Keratinocyte (primary cell): ENCODE measurements at regions not wholly inside any gene's neighbourhood (a gene's known extent, or its start where the extent isn't known, plus 50 kb on each side); places are given as distances from the start of the nearest gene placed in this dataset.

Experiments
- DNase-seq: peaks from one replicate; pipeline ENCODE4 v3.0.0-alpha.2; 2011; ENCODE audit warnings: low read depth, missing footprints, low spot score
- FAIRE-seq: peaks from 2 replicates; lab custom pipeline; 2011; peaks lifted over from hg19 to GRCh38; lab: Jason Lieb, UNC
- H2AFZ ChIP-seq: 2 replicates; pipeline ENCODE4 v1.6.0; 2012; ENCODE audit warnings: low read length, control low read depth, inconsistent platforms; ENCODE audit not compliant: control insufficient read depth
- H3K27ac ChIP-seq: 2 replicates; pipeline ENCODE4 v1.5.1; 2011; ENCODE audit warnings: low read length; ENCODE audit not compliant: control insufficient read depth, insufficient read depth
- H3K27me3 ChIP-seq: 3 replicates; pipeline ENCODE4 v1.6.0; 2011; ENCODE audit warnings: low read length; ENCODE audit not compliant: control insufficient read depth, insufficient read depth; ENCODE audit errors: extremely low read depth
- H3K36me3 ChIP-seq, 2 experiments: 2 replicates in 1 of 2; 3 replicates in 1 of 2; pipeline ENCODE4 v1.5.1; 2011; ENCODE audit warnings: low read length in 2 of 2, mild to moderate bottlenecking in 1 of 2; ENCODE audit not compliant: control insufficient read depth in 2 of 2, insufficient read depth in 2 of 2; ENCODE audit errors: extremely low read depth in 1 of 2
- H3K4me1 ChIP-seq: 3 replicates; pipeline ENCODE4 v1.5.1; 2011; ENCODE audit warnings: low read length; ENCODE audit not compliant: control insufficient read depth, insufficient read depth; ENCODE audit errors: extremely low read depth
- H3K4me2 ChIP-seq: 3 replicates; pipeline ENCODE4 v1.6.0; 2011; ENCODE audit warnings: low read depth, low read length; ENCODE audit not compliant: control insufficient read depth, insufficient read depth; ENCODE audit errors: extremely low read depth
- H3K4me3 ChIP-seq, 3 experiments: fragments of 200-600 bp in 1 of 3; sonication (generic) in 1 of 3; 2 replicates in 2 of 3; 3 replicates in 1 of 3; pipeline ENCODE4 v1.5.1; 2011 to 2016; ENCODE audit warnings: low read length in 3 of 3, mild to moderate bottlenecking in 3 of 3, control low read depth in 2 of 3, inconsistent platforms in 1 of 3, low read depth in 1 of 3, mixed read lengths in 1 of 3, mixed run types in 1 of 3, moderate library complexity in 1 of 3; ENCODE audit not compliant: control insufficient read depth in 2 of 3, insufficient read depth in 2 of 3; ENCODE audit errors: extremely low read depth in 1 of 3
- H3K79me2 ChIP-seq: 2 replicates; pipeline ENCODE4 v1.6.0; 2012; ENCODE audit warnings: low read length; ENCODE audit not compliant: control insufficient read depth, insufficient read depth
- H3K9ac ChIP-seq: 3 replicates; pipeline ENCODE4 v1.6.0; 2011; ENCODE audit warnings: low read length; ENCODE audit not compliant: control insufficient read depth, insufficient read depth; ENCODE audit errors: extremely low read depth
- H3K9me1 ChIP-seq: 3 replicates; pipeline ENCODE4 v1.6.0; 2011; ENCODE audit warnings: low read length; ENCODE audit not compliant: control insufficient read depth, insufficient read depth; ENCODE audit errors: extremely low read depth
- H3K9me3 ChIP-seq: 2 replicates; pipeline ENCODE4 v1.5.1; 2012; ENCODE audit warnings: low read depth, low read length; ENCODE audit not compliant: control insufficient read depth
- H4K20me1 ChIP-seq: 3 replicates; pipeline ENCODE4 v1.6.0; 2011; ENCODE audit warnings: low read length; ENCODE audit not compliant: control insufficient read depth, insufficient read depth; ENCODE audit errors: extremely low read depth
- EZH2 ChIP-seq: IDR thresholded peaks from one replicate; pipeline ENCODE4 v1.6.1; 2012; ENCODE audit warnings: inconsistent platforms, mild to moderate bottlenecking, low read length, moderate library complexity
- dilution Hi-C: fragments of 300-500 bp; cut with MboI; formaldehyde crosslinking; loops from one replicate; pipeline ENCODE4 v1.7.0; 2020; ENCODE audit warnings: low sequenced_read_pairs; ENCODE audit not compliant: extremely low pct_ligation_motif_present
- TF ChIP-seq, protein P1 (sequence below), 3 experiments: IDR thresholded peaks in 1 of 3; conservative IDR thresholded peaks in 1 of 3; optimal IDR thresholded peaks in 1 of 3; 2 replicates in 2 of 3; 3 replicates in 1 of 3; pipeline versions ENCODE3 to v1.5.1; 2011; ENCODE audit warnings: low read length in 3 of 3, mild to moderate bottlenecking in 3 of 3, moderate library complexity in 2 of 3, control low read depth in 1 of 3, inconsistent platforms in 1 of 3; ENCODE audit not compliant: insufficient read depth in 2 of 3; ENCODE audit errors: extremely low read depth in 1 of 3

DNA sequence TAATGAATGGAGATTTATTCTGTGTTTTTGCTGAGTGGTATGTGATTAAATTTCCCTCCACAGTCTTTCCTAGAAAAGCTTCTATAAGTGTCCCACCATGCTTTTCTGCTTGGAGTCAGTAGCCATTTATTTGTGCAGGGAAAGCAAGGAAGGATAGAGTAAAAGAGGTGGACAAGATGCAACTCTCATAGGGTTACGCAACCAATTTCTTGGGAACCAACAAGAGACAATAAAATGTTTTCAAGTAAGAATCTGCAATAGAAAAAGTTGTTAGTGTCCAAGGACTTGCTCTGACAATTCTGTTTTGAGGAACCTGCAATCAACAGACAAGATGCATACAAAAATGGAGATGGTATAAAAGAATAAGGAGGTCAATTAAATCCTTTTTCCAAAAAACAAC lies 153.8 kb upstream of the MITF start:
- Histone ChIP-seq H3K4me1 (no peaks in the 10 kb centered on the region), H3K9ac (no peak overlapping the region), H3K27ac (no peak overlapping the region), H4K20me1 (no peaks in the 10 kb centered on the region), H3K27me3 (no peaks in the 10 kb centered on the region), H3K4me2 (no peak overlapping the region), H3K9me3 (no peaks in the 10 kb centered on the region), H3K4me3 (no peak overlapping the region), H3K79me2 (no peaks in the 10 kb centered on the region), H3K36me3 (no peaks in the 10 kb centered on the region), H3K9me1 (no peaks in the 10 kb centered on the region), H2AFZ (no peak overlapping the region)
- FAIRE-seq (no peak), DNase-seq (no peak)
- dilution Hi-C loops = no loop called here
- TF ChIP-seq, protein P1, sequence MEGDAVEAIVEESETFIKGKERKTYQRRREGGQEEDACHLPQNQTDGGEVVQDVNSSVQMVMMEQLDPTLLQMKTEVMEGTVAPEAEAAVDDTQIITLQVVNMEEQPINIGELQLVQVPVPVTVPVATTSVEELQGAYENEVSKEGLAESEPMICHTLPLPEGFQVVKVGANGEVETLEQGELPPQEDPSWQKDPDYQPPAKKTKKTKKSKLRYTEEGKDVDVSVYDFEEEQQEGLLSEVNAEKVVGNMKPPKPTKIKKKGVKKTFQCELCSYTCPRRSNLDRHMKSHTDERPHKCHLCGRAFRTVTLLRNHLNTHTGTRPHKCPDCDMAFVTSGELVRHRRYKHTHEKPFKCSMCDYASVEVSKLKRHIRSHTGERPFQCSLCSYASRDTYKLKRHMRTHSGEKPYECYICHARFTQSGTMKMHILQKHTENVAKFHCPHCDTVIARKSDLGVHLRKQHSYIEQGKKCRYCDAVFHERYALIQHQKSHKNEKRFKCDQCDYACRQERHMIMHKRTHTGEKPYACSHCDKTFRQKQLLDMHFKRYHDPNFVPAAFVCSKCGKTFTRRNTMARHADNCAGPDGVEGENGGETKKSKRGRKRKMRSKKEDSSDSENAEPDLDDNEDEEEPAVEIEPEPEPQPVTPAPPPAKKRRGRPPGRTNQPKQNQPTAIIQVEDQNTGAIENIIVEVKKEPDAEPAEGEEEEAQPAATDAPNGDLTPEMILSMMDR (optimal IDR thresholded peaks at IDR 0.05 in 1 of 3, IDR thresholded peaks at IDR 0.05 in 1 of 3, conservative IDR thresholded peaks at IDR 0.05 in 1 of 3; ENCODE audit: extremely low read depth in 1 of 3, insufficient read depth in 2 of 3, low read length in 3 of 3) = no peak
- no peak for TF ChIP-seq EZH2

DNA sequence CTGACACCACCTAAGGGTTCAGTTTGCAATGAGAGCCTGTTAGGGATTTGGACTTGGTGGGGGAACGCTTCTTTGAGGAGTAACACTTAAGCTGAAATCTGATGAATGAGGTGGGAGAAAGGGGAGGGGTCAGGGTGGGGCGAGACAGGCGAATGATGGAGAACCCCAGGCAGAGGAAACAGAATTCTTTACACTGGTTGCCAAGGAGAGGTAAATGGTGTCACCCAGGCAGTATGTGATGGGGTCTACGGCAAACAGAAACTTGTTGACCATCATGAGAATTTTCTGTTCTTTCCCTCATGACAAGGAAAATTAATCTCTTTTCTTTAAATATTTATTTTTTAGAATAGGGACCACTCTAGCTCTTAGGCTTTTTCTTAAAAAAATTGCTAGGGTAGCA lies 157.2 kb upstream of the MITF start:
- no peak overlapping the region for H3K4me3 ChIP-seq
- FAIRE-seq (no peak), DNase-seq (no peak)
- H3K9me1 ChIP-seq = no peaks in the 10 kb centered on the region
- no peaks in the 10 kb centered on the region for H4K20me1 ChIP-seq
- H2AFZ ChIP-seq = no peak overlapping the region
- peaks cover 10% of the 10 kb centered on the region for H3K27me3 ChIP-seq
- H3K36me3 ChIP-seq = no peaks in the 10 kb centered on the region
- no peaks in the 10 kb centered on the region for H3K9me3 ChIP-seq
- TF ChIP-seq EZH2 = no peak
- TF ChIP-seq, protein P1 (optimal IDR thresholded peaks at IDR 0.05 in 1 of 3, IDR thresholded peaks at IDR 0.05 in 1 of 3, conservative IDR thresholded peaks at IDR 0.05 in 1 of 3; ENCODE audit: extremely low read depth in 1 of 3, insufficient read depth in 2 of 3, low read length in 3 of 3) = no peak
- H3K4me1 ChIP-seq = no peaks in the 10 kb centered on the region
- H3K4me2 ChIP-seq = no peak overlapping the region
- H3K27ac ChIP-seq = no peak overlapping the region
- no peaks in the 10 kb centered on the region for H3K79me2 ChIP-seq
- no peak overlapping the region for H3K9ac ChIP-seq
- dilution Hi-C loops = no loop called here
